ENCODE measurements at regions not wholly inside any gene's neighbourhood (a gene's known extent, or its start where the extent isn't known, plus 50 kb on each side); places are given as distances from the start of the nearest gene placed in this dataset.
"Not testable (repeated sequence)": the region's sequence is repeated elsewhere in the genome, so short reads cannot be mapped to it uniquely, and the experiment has no call there.

DNA sequence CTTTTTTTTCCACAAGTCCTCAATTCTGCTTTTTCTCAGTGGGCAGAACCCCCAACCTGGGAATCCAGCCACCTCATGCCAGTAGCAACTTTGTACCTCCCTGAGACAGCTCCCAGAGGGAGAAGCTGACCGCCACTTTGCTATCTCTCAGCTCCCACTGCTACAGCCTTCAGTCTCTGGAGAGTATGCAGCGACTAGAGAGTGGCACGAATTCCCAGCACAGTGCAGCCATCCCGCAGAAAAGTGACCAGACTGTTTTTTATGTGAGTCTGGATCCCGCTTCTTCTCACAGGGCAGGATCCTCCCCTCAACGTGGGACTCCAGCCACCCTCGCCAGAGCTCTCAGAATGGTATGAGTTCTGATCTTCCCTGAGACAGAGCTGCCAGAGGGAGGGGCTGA lies 1234.6 kb downstream of the FAM133A start:
- DNase-seq (ENCODE audit: low read depth), result no peak
- TF ChIP-seq, protein P1, sequence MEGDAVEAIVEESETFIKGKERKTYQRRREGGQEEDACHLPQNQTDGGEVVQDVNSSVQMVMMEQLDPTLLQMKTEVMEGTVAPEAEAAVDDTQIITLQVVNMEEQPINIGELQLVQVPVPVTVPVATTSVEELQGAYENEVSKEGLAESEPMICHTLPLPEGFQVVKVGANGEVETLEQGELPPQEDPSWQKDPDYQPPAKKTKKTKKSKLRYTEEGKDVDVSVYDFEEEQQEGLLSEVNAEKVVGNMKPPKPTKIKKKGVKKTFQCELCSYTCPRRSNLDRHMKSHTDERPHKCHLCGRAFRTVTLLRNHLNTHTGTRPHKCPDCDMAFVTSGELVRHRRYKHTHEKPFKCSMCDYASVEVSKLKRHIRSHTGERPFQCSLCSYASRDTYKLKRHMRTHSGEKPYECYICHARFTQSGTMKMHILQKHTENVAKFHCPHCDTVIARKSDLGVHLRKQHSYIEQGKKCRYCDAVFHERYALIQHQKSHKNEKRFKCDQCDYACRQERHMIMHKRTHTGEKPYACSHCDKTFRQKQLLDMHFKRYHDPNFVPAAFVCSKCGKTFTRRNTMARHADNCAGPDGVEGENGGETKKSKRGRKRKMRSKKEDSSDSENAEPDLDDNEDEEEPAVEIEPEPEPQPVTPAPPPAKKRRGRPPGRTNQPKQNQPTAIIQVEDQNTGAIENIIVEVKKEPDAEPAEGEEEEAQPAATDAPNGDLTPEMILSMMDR (conservative IDR thresholded peaks at IDR 0.05; ENCODE audit: low read depth, low read length), result no peak
- no peak overlapping the region for H3K4me3 ChIP-seq (ENCODE audit: low read depth, low read length)

DNA sequence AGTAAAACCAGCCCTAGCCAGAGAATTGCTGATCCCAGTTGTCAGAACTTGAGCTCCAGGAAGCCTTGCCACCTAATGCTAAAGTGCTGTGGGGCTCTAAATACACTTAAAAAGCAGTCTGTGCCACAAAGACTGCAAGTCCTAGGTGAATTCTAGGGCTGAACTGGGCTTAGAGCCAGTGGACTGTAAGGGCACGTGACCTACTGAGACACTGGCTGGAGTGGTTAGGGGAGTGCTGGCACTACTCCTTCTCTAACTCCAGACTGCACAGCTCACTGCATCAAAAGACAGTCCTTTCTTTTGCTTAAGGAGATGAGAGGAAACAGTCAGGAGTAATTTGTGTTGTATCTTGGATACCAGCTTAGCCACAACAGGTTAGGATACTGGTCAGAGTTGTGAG lies 1240.2 kb downstream of the FAM133A start:
- no peak for DNase-seq (ENCODE audit: low read depth)
- H3K4me3 ChIP-seq (ENCODE audit: low read depth, low read length), result no peak overlapping the region
- TF ChIP-seq, protein P1 (conservative IDR thresholded peaks at IDR 0.05; ENCODE audit: low read depth, low read length), result no peak

DNA sequence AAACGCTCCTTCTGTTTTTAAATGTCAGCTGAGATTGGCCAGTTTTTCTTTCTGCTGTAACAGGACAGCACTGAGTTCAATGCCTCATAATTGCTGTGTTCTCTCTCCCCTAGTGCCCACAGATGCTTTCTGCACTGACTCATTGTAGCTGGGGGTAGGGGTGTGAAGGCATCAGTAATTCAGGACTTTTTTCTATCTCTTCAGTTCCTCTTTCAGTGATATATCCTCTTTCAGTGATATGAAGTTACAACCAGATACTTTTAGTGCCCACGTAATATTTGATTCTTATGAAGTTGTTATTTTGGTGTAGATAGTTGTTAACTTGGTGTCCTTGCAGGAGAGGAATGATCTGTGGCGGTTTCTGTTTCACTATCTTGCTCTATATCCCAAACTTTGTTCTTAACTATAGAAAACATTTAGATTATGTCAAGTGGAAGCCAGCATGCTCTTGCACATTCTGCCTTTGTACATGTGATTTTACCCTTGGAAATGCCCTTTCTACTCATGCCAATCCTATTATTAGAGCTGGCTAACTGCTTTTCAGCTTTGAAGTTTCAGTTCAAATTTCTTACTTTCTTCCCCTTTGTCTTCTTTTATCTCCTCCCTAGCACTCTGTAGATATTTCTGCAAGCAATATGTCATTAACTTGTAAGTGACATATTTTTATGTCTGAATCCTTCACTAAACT lies 1258.4 kb downstream of the FAM133A start:
- TF ChIP-seq, protein P1 (conservative IDR thresholded peaks at IDR 0.05; ENCODE audit: low read depth, low read length), result no peak
- H3K4me3 ChIP-seq (ENCODE audit: low read depth, low read length), result no peak overlapping the region
- DNase-seq (ENCODE audit: low read depth), result no peak

DNA sequence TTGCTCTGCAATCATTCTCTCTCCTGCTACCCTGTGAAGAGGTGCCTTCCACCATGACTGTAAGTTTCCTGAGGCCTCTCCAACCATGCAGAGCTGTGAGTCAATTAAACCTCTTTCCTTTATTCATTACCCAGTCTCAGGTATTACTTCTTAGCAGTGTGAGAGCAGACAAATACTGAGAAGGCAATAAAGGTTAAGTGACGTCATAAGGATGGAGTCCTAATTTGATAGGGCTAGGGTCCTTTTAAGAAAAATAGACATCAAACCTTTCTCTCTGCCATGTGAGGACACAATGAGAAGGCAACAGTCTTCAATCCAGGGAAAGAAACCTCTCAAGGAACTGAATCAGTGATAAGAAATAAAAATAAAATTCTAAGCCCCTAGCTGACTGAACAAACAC lies 1262.7 kb downstream of the FAM133A start:
- TF ChIP-seq, protein P1 (conservative IDR thresholded peaks at IDR 0.05; ENCODE audit: low read depth, low read length), result no peak
- DNase-seq (ENCODE audit: low read depth), result no peak
- no peak overlapping the region for H3K4me3 ChIP-seq (ENCODE audit: low read depth, low read length)

DNA sequence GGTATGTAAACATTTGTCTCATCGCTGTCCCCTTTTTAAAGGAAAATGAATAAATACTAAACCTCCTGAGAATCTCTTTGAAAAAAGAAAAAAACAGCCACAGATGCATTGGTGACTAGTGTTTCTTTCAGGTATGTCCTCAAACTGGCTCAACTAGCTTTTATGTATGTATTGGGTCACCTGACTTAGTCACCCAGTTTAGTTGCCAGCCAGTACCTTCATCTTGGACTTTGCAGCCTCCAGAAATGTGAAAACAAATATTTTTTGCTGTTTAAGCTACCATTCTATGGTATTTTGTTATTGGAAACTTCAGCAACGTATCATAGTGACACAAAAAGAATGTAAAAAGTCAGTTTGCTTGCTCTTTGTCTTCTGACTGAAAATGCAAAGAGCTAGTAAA lies 1263.5 kb downstream of the FAM133A start:
- H3K4me3 ChIP-seq (ENCODE audit: low read depth, low read length), result no peak overlapping the region
- TF ChIP-seq, protein P1 (conservative IDR thresholded peaks at IDR 0.05; ENCODE audit: low read depth, low read length), result no peak
- no peak for DNase-seq (ENCODE audit: low read depth)

DNA sequence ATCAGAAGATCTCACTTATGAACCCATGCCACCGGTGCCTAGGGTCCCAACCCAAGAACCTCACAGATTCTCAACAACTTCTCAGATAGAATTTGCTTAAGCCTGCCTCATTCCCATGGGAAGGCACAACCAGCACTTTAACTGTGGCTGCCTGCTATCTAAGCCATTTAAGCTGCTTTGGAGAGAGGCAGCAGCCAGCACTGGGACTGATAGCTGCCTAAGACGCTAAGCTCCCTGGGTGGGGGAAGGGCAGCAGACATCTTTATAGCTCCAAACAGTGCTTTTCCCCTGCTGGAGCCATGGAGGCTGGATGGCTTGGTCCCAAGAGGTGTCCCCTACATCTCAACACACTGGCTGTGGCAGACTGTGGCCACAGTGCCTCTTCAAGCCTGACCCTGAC lies 1268.6 kb downstream of the FAM133A start:
- no peak for DNase-seq (ENCODE audit: low read depth)
- no peak overlapping the region for H3K4me3 ChIP-seq (ENCODE audit: low read depth, low read length)
- TF ChIP-seq, protein P1 (conservative IDR thresholded peaks at IDR 0.05; ENCODE audit: low read depth, low read length), result no peak

DNA sequence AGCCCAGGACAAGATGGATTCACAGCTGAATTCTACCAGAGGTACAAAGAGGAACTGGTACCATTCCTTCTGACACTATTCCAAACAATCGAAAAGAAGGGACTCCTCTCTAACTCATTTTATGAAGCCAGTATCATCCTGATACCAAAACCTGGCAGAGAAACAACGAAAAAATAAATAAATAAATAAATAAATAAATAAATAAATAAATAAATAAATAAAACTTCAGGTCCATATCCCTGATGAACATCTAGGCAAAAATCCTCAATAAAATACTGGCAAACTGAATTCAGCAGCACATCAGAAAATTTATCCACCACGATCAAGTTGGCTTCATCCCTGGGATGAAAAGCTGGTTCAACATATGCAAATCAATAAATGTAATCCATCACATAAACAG lies 1272.1 kb downstream of the FAM133A start:
- not testable (repeated sequence) for DNase-seq (ENCODE audit: low read depth); H3K4me3 ChIP-seq (ENCODE audit: low read depth, low read length)

Measured in epithelial cell of proximal tubule (primary cell).